ENCODE measurements at regions not wholly inside any gene's neighbourhood (a gene's known extent, or its start where the extent isn't known, plus 50 kb on each side); places are given as distances from the start of the nearest gene placed in this dataset.

DNA sequence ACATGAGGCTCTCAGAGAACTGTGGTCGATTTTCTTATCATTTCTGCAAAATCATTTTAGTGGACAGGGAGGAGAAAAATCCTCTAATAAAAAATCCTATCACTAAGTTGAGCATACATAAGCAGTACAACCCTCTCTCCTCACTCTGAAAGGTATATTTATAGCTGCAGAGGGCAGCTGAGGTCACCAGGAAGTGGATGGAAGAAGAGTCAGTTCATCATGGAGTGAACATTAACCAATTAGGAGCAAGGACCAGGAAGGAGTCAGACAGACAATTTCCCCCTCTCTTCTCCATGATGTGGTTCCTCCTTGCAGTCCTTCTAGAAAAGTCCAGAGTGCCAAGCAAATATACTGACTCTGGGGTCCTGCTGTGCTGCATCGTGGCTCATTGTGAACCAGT lies 253.7 kb downstream of the TOX3 start:
- Histone ChIP-seq H3K36me3 (ENCODE audit: insufficient read depth, low read length) (no peaks in the 10 kb centered on the region), H3K4me1 (ENCODE audit: insufficient read depth, low read length) (no peaks in the 10 kb centered on the region), H3K9ac (ENCODE audit: low read depth, low read length) (no peak overlapping the region), H3K9me3 (ENCODE audit: control insufficient read depth, insufficient read depth, low read length) (no peaks in the 10 kb centered on the region)

- Histone ChIP-seq H3K4me1 (ENCODE audit: insufficient read depth, low read length) (peaks cover 8% of the 10 kb centered on the region), H3K9ac (ENCODE audit: low read depth, low read length) (no peak overlapping the region), H3K9me3 (ENCODE audit: control insufficient read depth, insufficient read depth, low read length) (no peaks in the 10 kb centered on the region), H3K36me3 (ENCODE audit: insufficient read depth, low read length) (no peaks in the 10 kb centered on the region)
These were observed 263.2 kb downstream of the TOX3 start for GRCh38 chr16:52283584-52284375.

GRCh38 chr16:52283018-52283417 lies 263.9 kb downstream of the TOX3 start:
- Histone ChIP-seq H3K36me3 (ENCODE audit: insufficient read depth, low read length) (no peaks in the 10 kb centered on the region), H3K4me1 (ENCODE audit: insufficient read depth, low read length) (peaks cover 8% of the 10 kb centered on the region), H3K9me3 (ENCODE audit: control insufficient read depth, insufficient read depth, low read length) (no peaks in the 10 kb centered on the region), H3K9ac (ENCODE audit: low read depth, low read length) (no peak overlapping the region)

DNA sequence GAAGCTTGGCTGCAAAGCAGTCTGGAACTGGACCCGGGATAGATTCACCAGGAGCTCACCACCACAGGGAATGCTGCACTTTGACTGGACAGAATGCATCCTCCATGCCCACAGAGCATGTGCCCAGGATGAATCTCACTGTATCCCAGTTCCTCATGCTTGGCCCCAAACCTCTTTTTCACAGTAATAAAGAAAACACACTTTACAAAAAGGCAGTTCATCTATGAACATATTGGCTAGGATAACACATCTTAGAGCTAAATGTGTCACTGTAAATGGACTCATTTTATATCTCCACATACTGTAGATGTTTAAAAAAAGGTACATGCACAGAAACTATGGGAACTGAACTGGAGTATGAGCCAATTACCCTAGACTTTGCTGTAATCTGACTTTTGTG lies 266.9 kb downstream of the TOX3 start:
- H3K36me3 ChIP-seq (ENCODE audit: insufficient read depth, low read length) = no peaks in the 10 kb centered on the region
- no peak overlapping the region for H3K9ac ChIP-seq (ENCODE audit: low read depth, low read length)
- H3K9me3 ChIP-seq (ENCODE audit: control insufficient read depth, insufficient read depth, low read length) = no peaks in the 10 kb centered on the region
- H3K4me1 ChIP-seq (ENCODE audit: insufficient read depth, low read length) = peaks cover 6% of the 10 kb centered on the region

DNA sequence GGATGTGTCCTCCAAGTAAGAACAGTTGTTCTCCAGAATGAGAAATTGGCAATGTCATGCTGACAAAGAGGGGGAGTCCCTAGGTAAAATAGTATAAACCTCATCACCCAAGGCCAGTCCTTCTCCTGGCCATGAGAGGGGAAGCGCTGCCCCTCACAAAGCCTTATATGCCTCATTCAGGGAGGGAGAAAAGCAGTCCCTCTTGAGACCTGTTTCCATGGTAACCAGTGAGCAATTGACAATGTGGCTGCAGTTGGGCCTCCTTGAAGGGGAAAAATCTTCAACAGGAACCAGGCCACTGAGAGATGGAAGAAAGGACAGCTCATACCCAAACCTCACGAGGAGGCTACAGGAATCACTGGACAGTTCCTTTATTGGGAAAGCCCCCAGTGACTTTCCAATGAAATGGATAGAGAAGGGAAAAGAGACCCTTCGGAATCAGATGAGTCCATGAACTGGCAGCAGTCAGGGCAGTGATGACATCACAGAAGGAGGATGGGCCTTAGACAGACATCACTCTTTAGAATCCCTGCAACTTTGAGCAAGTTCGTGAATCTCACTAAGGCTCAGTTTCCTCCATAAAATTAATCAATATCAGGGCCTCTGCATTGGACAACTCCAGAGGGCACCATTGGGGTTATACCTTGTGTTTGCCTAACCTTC lies 275.7 kb downstream of the TOX3 start:
- no peaks in the 10 kb centered on the region for H3K36me3 ChIP-seq (ENCODE audit: insufficient read depth, low read length)
- no peaks in the 10 kb centered on the region for H3K9me3 ChIP-seq (ENCODE audit: control insufficient read depth, insufficient read depth, low read length)
- H3K4me1 ChIP-seq (ENCODE audit: insufficient read depth, low read length) = peaks cover 21% of the 10 kb centered on the region
- H3K9ac ChIP-seq (ENCODE audit: low read depth, low read length) = no peak overlapping the region

- H3K9ac ChIP-seq (ENCODE audit: low read depth, low read length) = no peak overlapping the region
- H3K36me3 ChIP-seq (ENCODE audit: insufficient read depth, low read length) = no peaks in the 10 kb centered on the region
- peaks cover 45% of the 10 kb centered on the region for H3K4me1 ChIP-seq (ENCODE audit: insufficient read depth, low read length)
- H3K9me3 ChIP-seq (ENCODE audit: control insufficient read depth, insufficient read depth, low read length) = no peaks in the 10 kb centered on the region
These were observed 281.5 kb downstream of the TOX3 start for GRCh38 chr16:52265446-52265861.

- H3K36me3 ChIP-seq (ENCODE audit: insufficient read depth, low read length) = no peaks in the 10 kb centered on the region
- peaks cover 7% of the 10 kb centered on the region for H3K4me1 ChIP-seq (ENCODE audit: insufficient read depth, low read length)
- H3K9ac ChIP-seq (ENCODE audit: low read depth, low read length) = no peak overlapping the region
- no peaks in the 10 kb centered on the region for H3K9me3 ChIP-seq (ENCODE audit: control insufficient read depth, insufficient read depth, low read length)
These were observed 289.4 kb downstream of the TOX3 start for GRCh38 chr16:52257534-52257933.

- Histone ChIP-seq H3K4me1 (ENCODE audit: insufficient read depth, low read length) (peaks cover 12% of the 10 kb centered on the region), H3K9ac (ENCODE audit: low read depth, low read length) (no peak overlapping the region), H3K36me3 (ENCODE audit: insufficient read depth, low read length) (no peaks in the 10 kb centered on the region), H3K9me3 (ENCODE audit: control insufficient read depth, insufficient read depth, low read length) (no peaks in the 10 kb centered on the region)
These were observed 290.4 kb downstream of the TOX3 start for GRCh38 chr16:52256310-52257078.

- H3K9ac ChIP-seq (ENCODE audit: low read depth, low read length) = no peak overlapping the region
These were observed 292.2 kb downstream of the TOX3 start for GRCh38 chr16:52254746-52255145.

GRCh38 chr16:52252680-52253079 lies 294.3 kb downstream of the TOX3 start:
- H3K36me3 ChIP-seq (ENCODE audit: insufficient read depth, low read length) = no peaks in the 10 kb centered on the region
- no peak overlapping the region for H3K9ac ChIP-seq (ENCODE audit: low read depth, low read length)
- peaks cover 13% of the 10 kb centered on the region for H3K4me1 ChIP-seq (ENCODE audit: insufficient read depth, low read length)
- H3K9me3 ChIP-seq (ENCODE audit: control insufficient read depth, insufficient read depth, low read length) = peaks cover 7% of the 10 kb centered on the region; the same call in 1 of the 2 replicates

More at GRCh38 chr16:52254746-52255145, 292.2 kb downstream of the TOX3 start:
- no peaks in the 10 kb centered on the region for H3K9me3 ChIP-seq (ENCODE audit: control insufficient read depth, insufficient read depth, low read length)
- H3K4me1 ChIP-seq (ENCODE audit: insufficient read depth, low read length) = peaks cover 13% of the 10 kb centered on the region
- no peaks in the 10 kb centered on the region for H3K36me3 ChIP-seq (ENCODE audit: insufficient read depth, low read length)

DNA sequence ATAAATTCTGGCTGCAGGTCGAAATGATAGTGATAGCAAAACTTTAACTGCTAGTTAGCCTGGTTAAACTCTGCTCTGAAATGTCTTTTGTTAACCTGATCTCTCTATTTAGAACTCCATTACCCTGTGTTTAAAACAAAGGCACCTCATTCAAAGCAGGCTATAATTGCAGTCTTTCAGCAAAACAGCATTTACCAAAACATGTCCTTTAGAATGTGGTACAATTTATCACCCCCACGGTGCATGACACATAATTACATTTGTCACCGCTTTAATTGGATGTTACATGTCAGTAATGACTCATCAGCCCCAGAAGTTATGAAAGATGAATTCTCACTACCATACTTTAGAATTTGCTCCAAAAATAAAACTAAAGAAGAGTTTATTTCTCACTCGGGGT lies 295.4 kb downstream of the TOX3 start:
- Histone ChIP-seq H3K36me3 (ENCODE audit: insufficient read depth, low read length) (no peaks in the 10 kb centered on the region), H3K9ac (ENCODE audit: low read depth, low read length) (no peak overlapping the region; the same call in 1 of the 2 replicates)

GRCh38 chr16:52247737-52248136 lies 299.2 kb downstream of the TOX3 start:
- Histone ChIP-seq H3K9ac (ENCODE audit: low read depth, low read length) (no peak overlapping the region), H3K4me1 (ENCODE audit: insufficient read depth, low read length) (peaks cover 13% of the 10 kb centered on the region), H3K9me3 (ENCODE audit: control insufficient read depth, insufficient read depth, low read length) (peaks cover 7% of the 10 kb centered on the region; the same call in 1 of the 2 replicates), H3K36me3 (ENCODE audit: insufficient read depth, low read length) (no peaks in the 10 kb centered on the region)

More for the DNA sequence above, 295.4 kb downstream of the TOX3 start:
- Histone ChIP-seq H3K4me1 (ENCODE audit: insufficient read depth, low read length) (peaks cover 13% of the 10 kb centered on the region), H3K9me3 (ENCODE audit: control insufficient read depth, insufficient read depth, low read length) (peaks cover 7% of the 10 kb centered on the region; the same call in 1 of the 2 replicates)

GRCh38 chr16:52238710-52239109 lies 308.2 kb downstream of the TOX3 start:
- Histone ChIP-seq H3K36me3 (ENCODE audit: insufficient read depth, low read length) (no peaks in the 10 kb centered on the region), H3K9ac (ENCODE audit: low read depth, low read length) (no peak overlapping the region), H3K9me3 (ENCODE audit: control insufficient read depth, insufficient read depth, low read length) (peaks cover 3% of the 10 kb centered on the region; the same call in 1 of the 2 replicates), H3K4me1 (ENCODE audit: insufficient read depth, low read length) (no peaks in the 10 kb centered on the region)

GRCh38 chr16:52237823-52238222 lies 309.1 kb downstream of the TOX3 start:
- H3K36me3 ChIP-seq (ENCODE audit: insufficient read depth, low read length) = no peaks in the 10 kb centered on the region
- H3K9me3 ChIP-seq (ENCODE audit: control insufficient read depth, insufficient read depth, low read length) = peaks cover 3% of the 10 kb centered on the region; the same call in 1 of the 2 replicates
- H3K9ac ChIP-seq (ENCODE audit: low read depth, low read length) = no peak overlapping the region
- no peaks in the 10 kb centered on the region for H3K4me1 ChIP-seq (ENCODE audit: insufficient read depth, low read length)
